GM21515 (cell line): ENCODE measurements at regions not wholly inside any gene's neighbourhood (a gene's known extent, or its start where the extent isn't known, plus 50 kb on each side); places are given as distances from the start of the nearest gene placed in this dataset.

Experiments used
- ATAC-seq: cut with Tn5 transposase; IDR thresholded peaks from one replicate; pipeline ENCODE4 v1.9.1; 2021; ENCODE audit not compliant: unreplicated experiment

DNA sequence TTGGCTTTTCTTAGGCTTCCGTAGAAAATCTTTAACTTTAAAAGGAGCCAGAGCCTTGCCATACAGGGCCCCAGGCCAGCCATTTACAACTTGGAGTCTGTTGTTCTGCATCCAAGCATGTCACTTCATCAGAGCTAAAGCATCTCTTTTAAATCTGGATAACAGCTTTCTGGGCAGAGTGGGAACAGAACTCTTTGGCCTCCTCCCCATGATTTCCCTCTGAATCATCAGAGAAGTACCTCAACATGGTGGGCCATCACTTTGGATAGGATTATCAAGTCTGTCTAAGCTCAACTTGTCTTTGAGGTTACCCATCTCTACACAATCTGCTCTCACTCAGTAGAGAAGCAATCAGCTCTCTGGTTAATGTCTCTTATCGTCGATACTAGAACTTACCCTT is 170.9 kb downstream of the SLC6A15 start:
- no peak for ATAC-seq

DNA sequence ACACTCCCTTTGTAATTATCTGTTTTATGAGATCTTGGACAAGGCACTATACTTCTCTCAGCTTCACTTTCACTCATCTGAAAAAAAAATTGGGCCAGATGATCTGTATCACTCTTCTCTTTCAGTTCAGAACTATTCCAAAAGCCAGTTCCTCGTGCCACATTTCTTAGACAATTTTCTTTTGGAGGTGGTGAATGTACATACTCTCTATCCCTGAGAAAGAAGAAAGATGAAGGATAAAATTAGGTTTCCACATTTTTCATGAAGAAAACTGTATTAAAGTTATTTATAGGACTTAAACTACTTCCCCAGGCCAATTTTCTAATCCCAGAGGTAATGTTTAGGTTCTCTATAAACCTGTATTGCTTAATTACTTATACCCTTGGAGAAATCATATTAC is 171.6 kb downstream of the SLC6A15 start:
- ATAC-seq, result no peak

DNA sequence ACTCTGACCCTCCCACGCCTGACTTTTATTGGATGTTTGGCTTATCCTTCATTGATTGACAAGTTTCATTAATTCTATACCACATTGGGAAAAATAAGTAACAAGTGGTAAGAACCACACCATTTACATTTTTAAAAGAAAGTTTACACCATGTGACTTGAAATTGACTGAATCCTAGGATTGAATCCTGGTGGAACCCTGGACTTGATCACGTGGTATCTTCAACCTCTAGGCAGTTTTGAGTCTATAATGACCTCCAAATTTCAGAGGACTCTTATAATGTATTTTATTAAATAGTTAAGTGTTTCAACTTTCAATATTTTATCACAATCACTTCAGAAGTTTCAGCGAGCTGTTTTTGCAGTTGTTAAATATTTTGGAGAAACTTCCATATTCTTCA is 172.0 kb downstream of the SLC6A15 start:
- ATAC-seq, result no peak

DNA sequence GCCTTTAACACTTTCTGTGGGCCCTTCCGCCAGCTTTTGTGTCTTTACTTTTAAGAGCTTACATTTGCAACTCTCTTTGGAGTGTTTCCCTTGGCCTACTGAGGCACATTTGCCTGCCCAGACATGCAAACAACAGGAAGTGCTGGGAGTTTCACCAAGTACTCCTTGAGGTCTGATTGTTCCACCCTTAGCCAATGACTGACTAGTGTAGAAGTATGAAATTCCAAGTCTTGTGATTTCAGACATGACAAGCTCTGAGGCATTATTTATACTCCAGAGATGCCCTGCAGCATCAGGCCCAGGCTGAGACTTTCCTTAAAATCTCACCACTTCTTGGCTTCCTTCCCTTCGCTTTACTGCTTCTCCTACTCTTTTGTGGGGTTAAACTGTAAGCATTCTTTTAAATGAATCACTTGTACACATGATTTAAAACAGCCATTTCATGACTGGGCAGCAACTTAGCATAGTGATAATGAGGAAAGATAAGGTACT is 174.1 kb downstream of the SLC6A15 start:
- ATAC-seq, result no peak

GRCh38 chr12:84732828-84733340 is 179.7 kb downstream of the SLC6A15 start:
- ATAC-seq, result no peak

DNA sequence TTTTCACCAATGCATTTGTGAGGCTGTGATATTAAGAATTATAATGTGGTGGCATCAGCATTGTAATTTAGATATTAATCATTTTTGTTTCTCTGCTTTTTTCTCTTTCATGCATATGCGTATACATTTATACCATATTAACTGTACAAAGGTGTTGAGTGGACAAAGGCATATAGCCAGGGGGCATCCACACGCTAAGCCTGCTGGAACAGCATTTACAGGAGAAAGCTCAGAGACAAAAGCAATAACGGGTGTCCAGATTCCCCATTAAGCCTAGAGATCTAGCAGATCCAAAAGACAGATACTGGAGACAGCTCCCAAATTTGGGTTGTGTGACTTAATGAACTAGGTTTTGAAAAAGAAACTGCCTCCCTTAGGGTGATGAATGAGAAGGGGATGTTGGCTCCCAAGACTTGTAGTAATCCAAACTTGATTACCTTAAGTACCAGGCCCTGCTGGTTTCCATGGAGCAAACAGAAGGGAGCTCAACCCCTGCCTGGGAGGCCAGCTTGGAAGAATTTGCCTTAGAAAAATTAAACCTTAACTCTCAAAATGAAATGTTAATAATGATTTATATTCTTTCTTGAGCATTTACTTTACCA is 181.9 kb downstream of the SLC6A15 start:
- no peak for ATAC-seq

DNA sequence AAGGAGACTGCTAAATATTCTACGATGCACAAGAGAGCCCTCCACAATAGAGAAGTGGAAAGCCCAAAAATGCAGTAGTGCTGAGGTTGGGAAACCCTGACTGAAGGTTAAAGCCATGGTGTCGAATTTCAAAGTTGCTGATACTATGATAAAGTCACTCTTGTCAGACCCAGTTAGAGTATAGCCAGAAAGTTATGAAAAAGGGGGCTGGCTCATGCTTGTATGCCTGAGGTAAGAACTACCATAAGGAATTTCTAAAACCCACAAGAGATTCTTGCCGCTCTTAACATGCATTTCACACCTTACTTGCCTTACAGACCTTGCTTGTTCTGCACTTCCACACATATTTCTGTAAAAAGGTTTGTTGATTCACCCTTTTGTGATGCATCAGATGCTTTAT is 184.6 kb downstream of the SLC6A15 start:
- ATAC-seq, result no peak

DNA sequence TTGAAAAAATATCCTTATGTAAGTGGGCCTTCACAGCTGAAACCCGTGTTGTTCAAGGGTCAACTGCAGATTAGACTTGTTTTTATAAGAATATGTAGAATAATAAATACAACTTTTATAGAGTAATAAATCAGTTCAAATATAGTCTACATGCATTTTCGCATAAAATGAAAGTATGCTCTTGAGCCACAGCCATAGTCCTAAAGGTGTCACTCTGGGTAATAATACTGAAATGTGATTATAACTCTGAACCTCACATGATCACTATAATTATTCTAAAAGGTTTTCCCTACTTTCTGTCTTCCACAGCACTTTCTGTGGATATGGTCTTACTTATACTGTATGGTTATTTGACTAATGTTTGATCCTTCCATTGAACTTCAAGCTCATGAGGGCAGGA is 185.8 kb downstream of the SLC6A15 start:
- ATAC-seq, result no peak

DNA sequence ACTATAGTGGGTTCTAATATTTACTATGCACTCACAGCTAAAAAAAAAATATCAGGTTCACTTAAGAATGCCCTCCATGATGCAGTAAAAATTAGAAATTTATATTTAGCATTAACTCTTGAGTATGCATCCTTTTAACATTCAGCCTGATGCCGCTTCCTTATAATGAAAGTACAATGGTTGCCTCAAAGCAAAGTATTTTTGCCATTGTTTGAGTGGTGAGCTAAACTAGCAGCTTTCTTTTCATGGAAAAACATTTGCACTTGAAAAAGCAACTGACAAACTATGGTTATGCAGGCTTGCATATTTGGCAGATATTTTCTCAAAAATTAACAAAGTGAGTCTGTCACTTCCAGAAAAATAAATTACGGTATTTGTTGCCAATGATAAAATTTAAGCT is 188.6 kb downstream of the SLC6A15 start:
- ATAC-seq, result no peak

GRCh38 chr12:84719997-84720396 is 192.6 kb downstream of the SLC6A15 start:
- no peak for ATAC-seq

DNA sequence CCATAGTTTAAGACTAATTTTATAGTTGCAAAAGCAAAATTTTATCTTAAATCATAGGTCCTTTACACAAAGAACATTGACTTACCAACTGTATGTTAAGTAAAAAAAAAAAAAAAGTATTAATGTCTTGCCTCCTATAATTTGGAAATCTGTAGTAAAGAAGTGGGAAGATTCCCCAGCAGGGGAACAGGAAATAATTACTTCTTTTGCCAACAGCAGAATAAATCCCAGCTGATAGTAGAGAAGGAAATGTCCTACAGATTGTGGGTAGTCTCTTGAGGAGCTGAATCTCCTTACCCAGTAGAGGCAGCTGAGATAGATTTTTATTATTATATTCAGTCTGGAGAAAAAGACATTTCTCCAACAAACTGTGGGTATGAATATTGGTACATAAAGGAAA is 193.7 kb downstream of the SLC6A15 start:
- no peak for ATAC-seq

GRCh38 chr12:84712747-84713146 is 199.9 kb downstream of the SLC6A15 start:
- no peak for ATAC-seq

DNA sequence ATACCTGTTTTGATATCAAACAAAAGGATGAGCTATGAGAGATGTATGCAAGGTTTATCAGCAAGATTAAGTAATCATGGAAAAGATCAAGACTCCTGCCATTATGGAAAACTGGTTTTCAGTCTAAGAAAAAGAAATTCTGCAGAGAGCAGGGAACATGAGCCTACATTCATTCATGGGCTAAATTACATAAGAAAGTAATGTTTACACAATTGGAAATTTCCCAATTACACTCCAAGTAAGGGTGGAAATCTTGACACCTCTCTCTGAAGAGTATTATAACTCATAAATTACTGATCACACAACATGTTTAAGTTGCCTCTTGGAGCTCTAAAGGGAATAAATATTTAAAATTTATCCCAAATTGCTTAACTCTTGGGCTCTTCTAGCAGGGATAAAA is 206.2 kb downstream of the SLC6A15 start:
- no peak for ATAC-seq

- no peak for ATAC-seq
These were observed 207.7 kb downstream of the SLC6A15 start for GRCh38 chr12:84704856-84705255.

DNA sequence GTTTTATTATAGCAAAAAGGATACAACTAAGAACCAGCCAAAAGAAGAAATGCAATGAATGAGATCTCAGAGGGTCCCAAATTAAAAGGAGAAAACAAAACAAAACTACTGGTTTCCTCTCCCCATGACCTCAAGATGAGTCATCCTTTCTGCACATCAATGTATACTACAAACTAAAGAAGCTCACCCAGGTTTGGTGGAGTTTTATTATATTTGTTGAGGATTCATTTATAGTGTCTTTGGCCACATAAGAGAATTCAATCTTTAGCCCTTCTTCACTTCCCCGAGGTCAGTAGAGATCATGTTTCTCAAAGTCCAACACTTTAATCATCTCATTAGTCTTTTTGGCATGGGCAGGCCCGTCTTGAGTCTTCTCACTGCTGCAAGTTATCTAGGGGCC is 210.6 kb downstream of the SLC6A15 start:
- ATAC-seq, result no peak

GRCh38 chr12:84701041-84701440 is 211.6 kb downstream of the SLC6A15 start:
- ATAC-seq, result no peak

DNA sequence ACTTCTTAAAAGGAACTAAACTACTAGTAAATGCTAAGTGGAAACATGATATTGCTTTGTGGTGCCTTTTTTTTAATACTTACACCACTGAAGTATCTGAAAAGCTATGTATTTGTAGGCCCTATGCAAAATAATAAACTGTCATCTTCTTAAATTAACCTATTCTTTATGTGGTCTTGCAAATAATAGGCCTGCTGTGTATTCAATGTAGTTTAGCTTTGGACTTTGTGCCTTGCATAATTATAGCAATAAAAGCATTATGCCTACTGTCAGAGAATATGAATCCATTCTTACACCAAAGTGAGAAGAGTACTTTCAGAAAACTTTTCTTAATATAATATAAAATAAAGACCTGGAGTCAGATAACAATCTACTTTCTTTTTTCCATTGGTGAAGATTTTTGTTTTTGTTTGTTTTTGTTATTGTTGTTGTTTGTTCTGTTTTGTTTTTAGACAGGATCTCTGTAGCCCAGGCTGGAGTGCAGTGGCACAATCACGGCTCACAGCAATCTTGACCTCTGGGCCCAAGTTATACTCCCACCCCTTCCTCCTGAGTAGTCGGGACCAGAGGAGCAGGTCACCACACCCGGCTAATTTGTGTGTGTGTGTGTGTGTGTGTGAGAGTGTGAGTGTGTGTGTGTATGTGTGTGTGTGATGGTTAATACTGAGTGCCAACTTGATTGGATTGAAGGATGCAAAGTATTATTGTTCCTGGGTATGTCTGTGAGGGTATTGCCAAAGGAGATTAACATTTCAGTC is 213.8 kb downstream of the SLC6A15 start:
- ATAC-seq, result no peak

DNA sequence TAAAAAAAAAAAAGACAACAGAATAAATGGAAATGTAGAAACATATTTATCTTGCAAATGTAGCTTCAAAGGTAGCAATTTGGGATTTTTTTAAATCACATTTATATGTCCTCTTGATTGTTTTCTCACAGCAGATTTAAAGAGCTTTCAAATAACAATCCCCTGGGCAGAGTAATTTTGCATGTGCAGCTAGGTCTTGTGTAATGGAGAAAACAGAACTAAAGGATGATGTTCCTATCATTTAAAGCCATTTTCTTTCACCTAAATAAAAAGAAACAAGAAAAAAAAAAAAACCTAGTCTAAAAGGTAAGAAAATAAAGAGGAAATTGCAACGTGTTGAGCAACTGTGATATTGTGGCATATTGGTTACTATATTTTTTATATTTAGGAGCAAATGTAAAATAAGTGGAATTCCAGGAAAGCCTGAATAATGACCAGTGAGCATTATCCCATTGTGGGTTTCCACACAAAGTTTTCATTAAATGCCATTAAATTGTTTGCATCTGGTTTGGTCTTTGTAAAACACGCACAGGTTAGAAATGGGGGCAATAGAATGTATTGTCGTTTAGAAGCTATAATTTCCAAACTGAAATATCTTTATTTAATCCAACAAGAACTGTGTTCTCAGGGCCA is 215.6 kb downstream of the SLC6A15 start:
- ATAC-seq, result no peak

GRCh38 chr12:84696281-84696680 is 216.3 kb downstream of the SLC6A15 start:
- ATAC-seq, result no peak

- no peak for ATAC-seq
These were observed 218.5 kb downstream of the SLC6A15 start for GRCh38 chr12:84694116-84694515.

DNA sequence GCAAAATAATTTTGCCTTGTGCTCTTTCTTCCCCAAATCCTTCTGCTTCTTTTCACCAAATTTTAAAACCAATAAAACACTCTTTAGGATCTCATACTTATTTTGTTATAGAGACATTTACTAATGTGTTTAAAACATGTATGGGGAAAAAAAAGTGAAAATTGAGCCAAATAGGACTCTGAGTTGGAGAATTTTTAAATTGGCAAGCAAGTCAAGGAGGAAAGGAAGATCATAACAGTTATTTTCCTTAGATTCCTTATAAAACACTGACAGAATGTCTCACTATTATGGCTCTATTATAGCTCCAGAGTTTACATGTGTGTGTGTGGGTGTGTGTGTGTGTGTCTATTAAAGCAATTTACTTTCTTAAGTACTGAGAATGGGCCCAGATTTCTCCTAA is 220.5 kb downstream of the SLC6A15 start:
- no peak for ATAC-seq

GRCh38 chr12:84691266-84691665 is 221.3 kb downstream of the SLC6A15 start:
- no peak for ATAC-seq
